GM19463 (cell line): ENCODE measurements at regions not wholly inside any gene's neighbourhood (a gene's known extent, or its start where the extent isn't known, plus 50 kb on each side); places are given as distances from the start of the nearest gene placed in this dataset.
"Not testable (repeated sequence)": the region's sequence is repeated elsewhere in the genome, so short reads cannot be mapped to it uniquely, and the experiment has no call there.

Experiments
- ATAC-seq: cut with Tn5 transposase; IDR thresholded peaks from one replicate; pipeline ENCODE4 v1.9.1; 2021; ENCODE audit warnings: mild to moderate bottlenecking, moderate library complexity; ENCODE audit not compliant: unreplicated experiment

GRCh38 chr10:65786279-65786678 lies 1139.6 kb upstream of the LRRTM3 start:
- no peak for ATAC-seq

GRCh38 chr10:65787571-65787970 lies 1138.3 kb upstream of the LRRTM3 start:
- ATAC-seq, result no peak

- no peak for ATAC-seq
These were observed 1137.6 kb upstream of the LRRTM3 start for GRCh38 chr10:65788271-65788670.

GRCh38 chr10:65791979-65792378 lies 1133.9 kb upstream of the LRRTM3 start:
- ATAC-seq, result no peak

- ATAC-seq, result no peak
These were observed 1132.0 kb upstream of the LRRTM3 start for GRCh38 chr10:65793738-65794425.

GRCh38 chr10:65794861-65795260 lies 1131.0 kb upstream of the LRRTM3 start:
- not testable (repeated sequence) for ATAC-seq

- ATAC-seq, result no peak
These were observed 1129.4 kb upstream of the LRRTM3 start for GRCh38 chr10:65796472-65796871.

GRCh38 chr10:65798133-65798532 lies 1127.7 kb upstream of the LRRTM3 start:
- ATAC-seq, result peak; percentile 43

- ATAC-seq, result no peak
These were observed 1123.4 kb upstream of the LRRTM3 start for GRCh38 chr10:65802391-65802790.

GRCh38 chr10:65805511-65805910 lies 1120.3 kb upstream of the LRRTM3 start:
- ATAC-seq, result no peak

- no peak for ATAC-seq
These were observed 1119.8 kb upstream of the LRRTM3 start for GRCh38 chr10:65805993-65806392.

- no peak for ATAC-seq
These were observed 1117.0 kb upstream of the LRRTM3 start for GRCh38 chr10:65808687-65809333.

GRCh38 chr10:65811931-65812525 lies 1113.8 kb upstream of the LRRTM3 start:
- ATAC-seq, result no peak

GRCh38 chr10:65816536-65816935 lies 1109.3 kb upstream of the LRRTM3 start:
- no peak for ATAC-seq

- ATAC-seq, result no peak
These were observed 1106.8 kb upstream of the LRRTM3 start for GRCh38 chr10:65818990-65819389.

GRCh38 chr10:65827359-65827758 lies 1098.5 kb upstream of the LRRTM3 start:
- no peak for ATAC-seq

GRCh38 chr10:65838811-65839210 lies 1087.0 kb upstream of the LRRTM3 start:
- ATAC-seq, result no peak

GRCh38 chr10:65843203-65843602 lies 1082.6 kb upstream of the LRRTM3 start:
- no peak for ATAC-seq

GRCh38 chr10:65845916-65846315 lies 1079.9 kb upstream of the LRRTM3 start:
- ATAC-seq, result no peak

GRCh38 chr10:65846541-65846940 lies 1079.3 kb upstream of the LRRTM3 start:
- ATAC-seq, result no peak

GRCh38 chr10:65846949-65847348 lies 1078.9 kb upstream of the LRRTM3 start:
- no peak for ATAC-seq
